Left ventricle myocardium inferior (tissue), 1 donor: ENCODE measurements at regions not wholly inside any gene's neighbourhood (a gene's known extent, or its start where the extent isn't known, plus 50 kb on each side); places are given as distances from the start of the nearest gene placed in this dataset.

Source experiments
- DNase-seq: peaks from one replicate; pipeline ENCODE4 v3.0.0-alpha.2; 2020
- H3K27ac ChIP-seq: fragments of 200-600 bp; replicated peaks from 2 replicates; pipeline ENCODE4 v1.8.0; 2021
- H3K27me3 ChIP-seq: fragments of 200-600 bp; 2 replicates; pipeline ENCODE4 v1.8.0; 2021; ENCODE audit warnings: low read depth
- H3K36me3 ChIP-seq: fragments of 200-600 bp; 2 replicates; pipeline ENCODE4 v1.8.0; 2021
- H3K4me1 ChIP-seq: fragments of 200-600 bp; 2 replicates; pipeline ENCODE4 v1.8.0; 2021
- H3K4me3 ChIP-seq: fragments of 200-600 bp; 2 replicates; pipeline ENCODE4 v1.8.0; 2021; ENCODE audit warnings: mild to moderate bottlenecking, moderate library complexity
- H3K9me3 ChIP-seq: fragments of 200-600 bp; replicated peaks from 2 replicates; pipeline ENCODE4 v1.8.0; 2021
- CTCF ChIP-seq: fragments of 200-600 bp; IDR thresholded peaks from 2 replicates; pipeline ENCODE4 v1.8.0; 2021; ENCODE audit warnings: antibody characterized with exemption, mild to moderate bottlenecking, borderline replicate concordance
- intact Hi-C: fragments of 100-400 bp; cut with micrococcal nuclease; formaldehyde crosslinking; loops from one replicate; pipeline ENCODE4 v1.11.0; 2022
- donor health status: DM: no; HTN: yes; CAD: no; lungs with severe emphysema.

- H3K36me3 ChIP-seq: no peaks in the 10 kb centered on the region
- no peak overlapping the region for H3K27ac ChIP-seq
- no peaks in the 10 kb centered on the region for H3K27me3 ChIP-seq
- H3K9me3 ChIP-seq: no peaks in the 10 kb centered on the region
- DNase-seq: no peak
- H3K4me3 ChIP-seq: no peak overlapping the region
- TF ChIP-seq CTCF: no peak
- H3K4me1 ChIP-seq: no peaks in the 10 kb centered on the region
- intact Hi-C loops: no loop called here
Measured at GRCh38 chr3:102796804-102797203, 362.0 kb downstream of the ZPLD1 start.

GRCh38 chr3:102802819-102803420 lies 368.1 kb downstream of the ZPLD1 start:
- Histone ChIP-seq H3K4me3 (no peak overlapping the region), H3K9me3 (no peaks in the 10 kb centered on the region), H3K36me3 (no peaks in the 10 kb centered on the region), H3K4me1 (no peaks in the 10 kb centered on the region), H3K27me3 (no peaks in the 10 kb centered on the region), H3K27ac (no peak overlapping the region)
- intact Hi-C loops: no loop called here
- TF ChIP-seq CTCF: no peak
- DNase-seq: no peak

- no peaks in the 10 kb centered on the region for H3K4me1 ChIP-seq
- H3K4me3 ChIP-seq: no peak overlapping the region
- no peak overlapping the region for H3K27ac ChIP-seq
- no peaks in the 10 kb centered on the region for H3K36me3 ChIP-seq
- no peak for TF ChIP-seq CTCF
- no peaks in the 10 kb centered on the region for H3K27me3 ChIP-seq
- H3K9me3 ChIP-seq: no peaks in the 10 kb centered on the region
- intact Hi-C loops: no loop called here
- no peak for DNase-seq
Measured at GRCh38 chr3:102810937-102811336, 376.1 kb downstream of the ZPLD1 start.

- intact Hi-C loops: no loop called here
- no peak overlapping the region for H3K4me3 ChIP-seq
- DNase-seq: no peak
- peaks cover 10% of the 10 kb centered on the region for H3K9me3 ChIP-seq
- no peaks in the 10 kb centered on the region for H3K4me1 ChIP-seq
- no peaks in the 10 kb centered on the region for H3K36me3 ChIP-seq
- no peaks in the 10 kb centered on the region for H3K27me3 ChIP-seq
- no peak for TF ChIP-seq CTCF
- no peak overlapping the region for H3K27ac ChIP-seq
Measured at GRCh38 chr3:102826636-102827035, 391.8 kb downstream of the ZPLD1 start.

GRCh38 chr3:102827386-102827785 lies 392.6 kb downstream of the ZPLD1 start:
- no peak for TF ChIP-seq CTCF
- no peaks in the 10 kb centered on the region for H3K36me3 ChIP-seq
- H3K9me3 ChIP-seq: peaks cover 10% of the 10 kb centered on the region
- no peaks in the 10 kb centered on the region for H3K27me3 ChIP-seq
- H3K4me1 ChIP-seq: no peaks in the 10 kb centered on the region
- H3K4me3 ChIP-seq: no peak overlapping the region
- H3K27ac ChIP-seq: no peak overlapping the region
- no peak for DNase-seq
- intact Hi-C loops: no loop called here
